Stimulated activated CD8-positive, alpha-beta memory T cell treated with anti-CD3 and anti-CD28 coated beads, Interleukin-4, amount 100 ng/mL, for 24 hours (primary cell): ENCODE measurements at regions not wholly inside any gene's neighbourhood (a gene's known extent, or its start where the extent isn't known, plus 50 kb on each side); places are given as distances from the start of the nearest gene placed in this dataset.
"Not testable (repeated sequence)": the region's sequence is repeated elsewhere in the genome, so short reads cannot be mapped to it uniquely, and the experiment has no call there.

Experiments used
- DNase-seq: peaks from one replicate; pipeline ENCODE4 v3.0.0-alpha.2; 2020; ENCODE audit warnings: low read depth

DNA sequence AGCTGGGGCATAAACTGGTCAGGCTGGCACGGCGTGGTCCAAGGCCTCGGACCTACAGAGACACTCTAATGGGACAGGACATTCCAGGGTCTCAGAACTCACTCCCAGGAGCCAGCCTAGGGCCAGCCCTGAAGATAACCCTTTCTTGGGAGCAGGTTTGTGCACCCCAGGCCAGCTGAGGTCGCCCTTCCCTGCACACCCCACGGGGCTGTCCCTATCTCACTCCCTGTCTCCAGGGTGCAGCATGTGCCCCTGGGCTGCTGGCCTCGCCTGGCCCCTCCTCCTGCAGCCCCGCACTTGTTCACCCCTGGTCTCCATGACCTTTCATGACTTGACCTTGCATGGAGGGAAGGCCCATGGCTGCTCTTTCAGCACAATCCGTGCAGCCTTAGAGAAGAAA, 1321.8 kb downstream of the BRD1 start:
- no peak for DNase-seq

DNA sequence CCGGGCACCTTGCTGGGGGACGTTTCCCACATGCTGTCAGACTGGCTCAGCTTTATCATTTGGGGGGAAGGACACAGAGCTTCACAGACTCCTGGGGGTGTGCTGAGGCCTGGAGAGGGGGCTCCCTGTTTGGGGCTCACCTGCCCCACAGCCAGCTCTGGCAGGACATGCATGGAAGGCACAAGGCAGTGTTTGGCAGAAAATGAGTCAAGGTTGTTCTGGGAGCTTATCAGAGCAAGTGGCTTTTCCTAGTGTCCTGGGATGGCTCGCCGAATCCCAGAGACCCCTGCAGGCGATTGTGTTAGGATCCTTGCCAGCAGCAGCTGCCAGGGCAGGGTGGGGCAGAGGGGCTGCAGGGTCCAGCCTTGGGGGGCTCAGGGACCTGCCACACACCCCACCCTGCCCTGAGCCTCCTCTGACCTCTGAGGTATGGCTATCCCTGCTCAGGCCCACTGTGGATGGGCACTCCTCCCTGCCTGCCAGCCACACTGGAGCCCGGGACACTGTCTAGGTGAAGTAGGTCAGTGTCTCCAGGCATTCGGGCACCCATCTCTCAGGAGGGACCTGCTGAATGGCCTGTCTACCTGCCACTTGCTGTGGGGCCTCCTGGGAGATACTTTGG, 1323.0 kb downstream of the BRD1 start:
- DNase-seq: no peak

DNA sequence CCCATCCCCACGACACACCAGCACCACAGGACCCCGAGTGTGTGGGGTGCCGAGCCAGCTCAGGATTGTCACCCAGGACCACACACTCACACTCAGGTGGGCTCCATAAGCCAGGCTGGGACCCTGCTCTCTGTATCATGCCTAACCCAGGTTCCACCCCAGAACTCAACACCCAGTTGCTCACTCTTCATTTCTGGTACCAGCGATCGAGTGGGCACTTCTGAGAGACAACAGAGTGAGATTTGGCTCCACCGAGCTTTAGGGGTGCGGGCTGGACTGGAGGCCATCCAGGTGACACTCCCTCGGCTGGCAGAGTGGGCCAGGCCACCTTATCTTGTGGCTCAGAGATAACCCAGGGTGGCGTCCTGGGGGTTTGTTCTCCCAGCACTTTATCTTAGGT, 1323.8 kb downstream of the BRD1 start:
- DNase-seq: no peak

- no peak for DNase-seq
Measured at GRCh38 chr22:48503035-48503625, 1324.5 kb downstream of the BRD1 start.

- DNase-seq: no peak
Measured at GRCh38 chr22:48501231-48501750, 1326.4 kb downstream of the BRD1 start.

GRCh38 chr22:48500471-48501230, 1327.0 kb downstream of the BRD1 start:
- no peak for DNase-seq

GRCh38 chr22:48499456-48500425, 1327.9 kb downstream of the BRD1 start:
- DNase-seq: no peak

DNA sequence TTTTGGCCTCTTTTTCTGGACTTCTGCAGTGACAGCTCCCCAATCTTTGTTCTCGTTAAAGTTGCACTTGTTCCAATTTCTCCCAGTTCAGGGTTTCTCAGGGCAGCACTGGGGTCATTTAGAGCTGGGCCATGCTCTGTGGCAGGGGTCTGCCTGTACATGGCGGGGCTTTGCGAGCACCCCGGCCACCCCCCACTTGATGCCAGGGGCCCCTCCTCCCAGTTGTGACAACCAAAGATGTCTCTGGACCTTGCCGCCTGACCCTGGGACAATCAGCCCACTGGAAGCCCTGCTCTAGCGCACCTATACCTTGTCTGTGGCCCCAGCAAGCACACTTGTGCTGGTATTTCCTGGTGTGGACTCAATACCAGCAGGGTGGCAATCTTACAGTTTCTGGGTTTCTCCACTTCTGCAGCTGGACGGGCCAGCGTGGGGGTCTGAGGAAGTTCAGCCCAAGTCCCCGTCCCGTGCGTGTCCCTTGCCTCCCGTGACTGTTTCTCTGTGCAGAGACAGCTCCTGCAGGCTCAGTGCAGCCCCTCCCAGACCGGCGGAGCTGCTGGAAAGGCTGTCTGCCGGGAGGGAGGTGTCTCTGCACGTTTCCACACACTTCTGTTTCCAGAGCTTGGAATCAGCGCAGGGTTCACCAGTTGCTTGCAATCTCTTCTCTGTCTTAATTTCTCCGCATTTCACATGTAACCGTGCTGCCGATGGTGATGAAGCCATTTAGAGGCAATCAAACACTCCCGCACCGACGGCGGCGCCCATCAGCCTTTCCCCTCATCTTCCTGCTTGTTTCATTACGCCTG, 1328.9 kb downstream of the BRD1 start:
- no peak for DNase-seq

DNA sequence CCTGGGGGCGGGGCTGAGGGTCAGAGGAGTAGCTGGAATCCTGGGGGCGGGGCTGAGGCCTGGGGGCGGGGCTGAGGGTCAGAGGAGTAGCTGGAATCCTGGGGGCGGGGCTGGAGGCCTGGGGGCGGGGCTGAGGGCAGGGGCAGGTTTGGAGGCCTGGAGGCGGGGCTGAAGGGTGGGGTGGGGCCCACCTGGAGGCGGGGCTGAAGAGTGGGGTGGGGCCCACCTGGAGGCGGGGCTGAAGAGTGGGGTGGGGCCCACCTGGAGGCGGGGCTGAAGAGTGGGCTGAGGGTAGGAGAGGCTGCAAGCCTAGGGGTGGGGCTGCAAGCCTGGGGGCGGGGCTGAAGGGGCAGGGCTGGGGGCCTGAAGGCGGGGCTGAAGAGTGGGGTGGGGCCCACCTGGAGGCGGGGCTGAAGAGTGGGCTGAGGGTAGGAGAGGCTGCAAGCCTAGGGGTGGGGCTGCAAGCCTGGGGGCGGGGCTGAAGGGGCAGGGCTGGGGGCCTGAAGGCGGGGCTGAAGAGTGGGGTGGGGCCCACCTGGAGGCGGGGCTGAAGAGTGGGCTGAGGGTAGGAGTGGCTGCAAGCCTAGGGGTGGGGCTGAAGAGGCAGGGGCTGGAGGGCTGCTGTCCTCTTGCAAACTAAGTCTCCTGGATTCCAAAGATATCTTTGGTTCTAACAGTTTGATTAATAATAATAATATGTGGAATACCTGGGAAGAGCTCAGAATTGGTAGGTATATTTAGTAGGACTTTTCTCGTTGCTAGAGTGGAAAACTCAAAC, 1329.7 kb downstream of the BRD1 start:
- DNase-seq: not testable (repeated sequence)

GRCh38 chr22:48496987-48497650, 1330.6 kb downstream of the BRD1 start:
- DNase-seq: no peak

DNA sequence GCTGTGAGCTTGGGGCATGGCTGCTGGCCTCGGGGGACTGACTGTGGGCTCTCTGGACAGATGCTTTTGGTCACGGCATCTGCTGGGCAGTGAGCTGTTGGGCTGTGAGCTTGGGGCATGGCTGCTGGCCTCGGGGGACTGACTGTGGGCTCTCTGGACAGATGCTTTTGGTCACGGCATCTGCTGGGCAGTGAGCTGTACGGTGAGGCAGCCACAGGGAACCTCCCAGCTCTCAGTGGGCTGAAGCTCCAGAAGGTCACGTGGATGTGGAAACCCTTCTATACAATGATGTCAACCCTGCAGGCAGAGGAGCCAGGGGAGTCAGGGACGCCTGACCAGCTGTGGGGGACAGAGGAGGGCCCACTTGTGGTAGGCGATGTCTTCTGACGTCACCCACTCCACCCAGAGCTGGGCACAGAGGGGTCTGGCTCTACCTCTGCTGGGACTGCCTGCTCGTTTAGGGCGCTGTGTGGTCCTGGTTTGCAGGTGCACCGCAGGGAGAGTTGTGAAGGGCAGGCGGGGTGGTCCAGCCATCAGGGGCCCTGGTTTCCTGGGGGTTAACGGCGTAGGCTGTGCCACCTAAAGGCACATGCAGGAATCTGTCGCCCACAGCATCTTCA, 1331.3 kb downstream of the BRD1 start:
- no peak for DNase-seq

- no peak for DNase-seq
Measured at GRCh38 chr22:48495751-48496080, 1332.0 kb downstream of the BRD1 start.

DNA sequence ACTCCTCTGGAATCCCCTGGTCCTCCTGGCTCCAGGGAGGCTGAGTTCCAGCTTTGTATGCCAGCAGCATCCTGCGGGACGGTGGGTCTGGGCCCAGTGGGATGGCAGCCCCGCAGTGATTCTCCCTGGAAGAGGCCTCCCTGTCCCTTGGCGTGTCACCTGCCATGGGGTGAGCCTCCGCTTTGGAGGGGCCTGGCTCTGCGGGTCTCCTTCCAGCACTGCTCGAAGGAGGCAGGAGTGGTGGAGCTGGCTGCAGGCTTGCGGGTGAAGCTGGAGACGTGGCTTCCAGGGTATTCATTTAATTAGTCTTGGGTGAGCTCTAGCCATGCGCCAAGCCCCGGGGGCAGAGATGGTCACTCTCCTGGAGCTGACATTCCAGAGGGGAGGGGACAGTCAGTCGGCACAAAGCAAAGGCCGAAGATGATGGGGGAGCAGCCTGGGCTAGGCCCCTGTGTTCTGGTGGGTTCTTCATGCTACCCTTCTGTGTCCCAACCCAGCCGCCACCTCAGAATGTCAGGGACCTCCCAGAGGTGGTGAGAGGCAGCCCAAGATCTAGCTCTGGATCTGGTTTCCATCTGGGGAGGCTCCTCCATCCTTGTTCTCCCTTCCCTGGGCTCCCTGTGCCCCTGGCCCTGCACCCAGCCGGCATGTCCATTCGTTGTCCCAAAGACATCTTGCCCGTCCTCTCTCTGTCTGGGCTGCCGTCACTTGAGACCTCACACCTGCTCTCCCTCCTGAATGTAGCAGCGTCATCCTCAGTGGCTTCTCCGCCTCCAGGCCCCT, 1332.5 kb downstream of the BRD1 start:
- no peak for DNase-seq

GRCh38 chr22:48494256-48494967, 1333.3 kb downstream of the BRD1 start:
- DNase-seq: no peak

DNA sequence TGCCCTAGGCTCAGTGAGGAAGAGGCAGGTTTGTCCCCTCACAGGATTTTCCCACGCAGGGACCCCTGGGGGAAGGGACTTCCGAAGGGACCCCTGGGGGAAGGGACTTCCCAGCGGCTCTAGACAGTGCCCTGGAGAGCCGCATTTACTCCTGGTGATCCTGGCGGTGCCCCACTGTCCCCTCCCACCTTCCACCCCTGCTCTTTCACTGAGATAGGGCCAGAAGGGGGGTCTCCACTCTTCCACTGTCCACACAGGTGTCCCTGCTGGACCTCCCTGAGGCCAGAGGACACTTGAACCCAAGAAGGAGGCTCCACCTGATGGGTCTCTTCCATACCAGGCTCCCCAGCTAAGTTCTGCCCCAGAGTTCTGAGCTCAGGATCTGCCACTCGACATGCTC, 1333.9 kb downstream of the BRD1 start:
- no peak for DNase-seq

DNA sequence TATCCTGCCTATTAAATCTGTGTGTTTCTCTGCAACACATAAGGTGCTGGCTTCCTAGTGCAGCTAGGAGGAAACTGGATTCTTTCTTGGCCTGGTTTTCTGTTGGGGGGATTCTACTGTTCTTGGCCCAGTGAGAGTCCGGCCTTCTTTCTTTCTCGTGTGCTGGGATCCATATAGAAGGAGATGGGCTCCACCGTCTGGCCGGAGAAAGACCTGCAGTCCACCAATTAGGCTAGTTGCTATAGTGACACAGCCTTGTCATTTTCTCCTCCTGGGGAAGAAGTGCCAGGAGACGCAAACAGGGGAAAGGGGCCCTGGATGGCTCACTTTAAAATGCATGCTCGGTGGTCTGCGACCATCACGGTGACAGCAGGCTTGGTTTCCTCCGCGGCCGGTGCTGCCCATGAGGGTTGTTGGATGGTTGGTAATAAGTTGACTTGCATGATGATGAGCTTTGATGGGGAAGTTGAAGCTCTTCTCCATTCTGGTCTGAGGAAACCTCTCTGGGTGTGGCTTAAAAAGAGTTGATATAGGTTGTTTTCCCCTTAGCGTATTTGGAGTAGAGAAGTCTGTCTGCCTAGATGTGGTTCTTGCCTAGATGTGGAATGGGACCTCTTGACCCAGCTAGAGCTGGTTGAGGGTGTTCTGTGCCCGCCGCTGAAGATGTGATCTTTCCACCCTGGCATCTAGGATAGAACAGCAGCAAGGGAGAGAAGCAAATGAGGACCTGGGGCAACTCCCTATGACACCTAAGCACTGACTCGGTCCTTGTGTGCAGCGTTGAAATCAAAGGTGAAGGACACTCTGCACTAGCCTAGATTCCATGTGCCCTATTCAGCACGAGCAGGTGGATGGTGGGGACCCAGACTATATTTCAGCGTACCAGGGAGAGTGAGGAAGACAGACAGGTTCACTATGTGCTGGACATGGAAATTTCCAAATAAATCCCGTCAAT, 1335.0 kb downstream of the BRD1 start:
- peak; percentile 5 for DNase-seq

DNA sequence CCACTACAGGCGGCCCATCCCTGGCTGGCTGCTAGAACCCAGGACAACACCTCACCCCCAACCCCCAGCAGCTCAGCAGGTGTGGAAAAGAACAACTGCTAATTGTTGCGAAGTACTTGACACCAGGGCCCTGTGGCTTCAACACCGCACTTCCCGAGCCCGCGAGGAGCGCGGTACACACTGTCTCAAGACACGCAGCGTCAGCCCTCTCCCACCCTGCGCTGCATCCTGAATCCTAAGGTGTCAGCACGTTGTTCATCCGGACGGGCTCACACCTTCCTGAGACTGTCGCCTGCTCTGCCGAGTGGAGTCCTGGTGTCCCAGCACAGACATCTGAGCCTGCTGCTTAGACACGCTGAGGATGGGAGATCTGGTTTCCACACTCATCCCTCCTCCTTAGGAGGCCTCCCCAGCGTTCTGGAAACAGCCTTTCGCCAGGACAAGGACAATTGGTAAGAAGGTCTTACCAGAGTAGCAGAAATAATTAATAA, 1336.2 kb downstream of the BRD1 start:
- no peak for DNase-seq
